ELF-1 (cell line): ENCODE measurements at regions not wholly inside any gene's neighbourhood (a gene's known extent, or its start where the extent isn't known, plus 50 kb on each side); places are given as distances from the start of the nearest gene placed in this dataset.
"Not testable (repeated sequence)": the region's sequence is repeated elsewhere in the genome, so short reads cannot be mapped to it uniquely, and the experiment has no call there.

Source experiments
- DNase-seq: peaks from one replicate; pipeline ENCODE4 v3.0.0-alpha.2; 2016; ENCODE audit warnings: low read depth, low spot score

DNA sequence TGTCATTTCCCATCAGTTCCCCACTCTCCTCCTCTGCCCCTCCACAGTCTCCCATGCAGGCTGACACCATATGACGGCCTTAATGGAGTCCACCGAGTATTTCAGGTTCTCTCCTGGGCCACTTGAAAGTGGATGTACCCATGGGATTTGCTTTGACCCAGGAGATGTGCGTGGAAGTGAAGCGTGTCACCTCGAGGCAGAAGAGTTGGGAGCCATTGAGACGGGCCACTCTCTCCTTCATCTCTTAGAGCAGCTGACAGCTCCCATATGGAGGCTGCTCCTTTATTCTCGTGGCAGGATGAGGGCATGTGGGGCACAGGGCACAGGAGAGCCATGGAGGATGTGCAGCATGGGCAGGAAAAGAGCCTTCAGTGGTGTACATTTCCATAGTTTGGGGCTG, 144.7 kb upstream of the CRYM start:
- DNase-seq: not testable (repeated sequence)

DNA sequence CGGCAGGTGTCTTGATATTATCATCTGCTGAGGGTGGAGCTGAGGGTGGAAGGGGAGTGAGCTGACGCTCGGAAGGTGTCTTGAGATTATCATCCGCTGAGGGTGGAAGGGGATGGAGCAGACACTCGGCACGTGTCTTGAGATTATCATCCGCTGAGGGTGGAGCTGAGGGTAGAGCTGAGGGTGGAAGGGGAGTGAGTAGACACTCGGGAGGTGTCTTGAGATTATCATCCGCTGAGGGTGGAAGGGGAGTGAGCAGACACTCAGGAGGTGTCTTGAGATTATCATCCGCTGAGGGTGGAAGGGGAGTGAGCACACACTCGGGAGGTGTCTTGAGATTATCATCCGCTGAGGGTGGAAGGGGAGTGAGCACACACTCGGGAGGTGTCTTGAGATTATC, 126.6 kb upstream of the CRYM start:
- not testable (repeated sequence) for DNase-seq

DNA sequence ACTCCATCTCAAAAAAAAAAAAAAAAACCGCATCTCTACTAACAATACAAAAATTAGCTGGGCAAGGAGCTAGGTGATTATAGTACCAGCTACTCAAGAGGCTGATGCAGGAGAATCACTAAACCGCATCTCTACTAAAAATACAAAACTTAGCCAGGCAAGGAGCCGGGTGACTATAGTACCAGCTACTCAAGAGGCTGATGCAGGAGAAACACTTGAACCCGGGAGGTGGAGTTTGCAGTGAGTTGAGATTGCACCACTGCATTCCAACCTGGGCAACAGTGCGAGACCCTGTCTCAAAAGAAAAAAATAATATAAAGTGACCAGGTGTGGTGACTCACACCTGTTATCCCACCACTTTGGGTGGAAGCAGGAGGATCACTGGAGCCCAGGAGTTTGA, 119.8 kb upstream of the CRYM start:
- DNase-seq: not testable (repeated sequence)

DNA sequence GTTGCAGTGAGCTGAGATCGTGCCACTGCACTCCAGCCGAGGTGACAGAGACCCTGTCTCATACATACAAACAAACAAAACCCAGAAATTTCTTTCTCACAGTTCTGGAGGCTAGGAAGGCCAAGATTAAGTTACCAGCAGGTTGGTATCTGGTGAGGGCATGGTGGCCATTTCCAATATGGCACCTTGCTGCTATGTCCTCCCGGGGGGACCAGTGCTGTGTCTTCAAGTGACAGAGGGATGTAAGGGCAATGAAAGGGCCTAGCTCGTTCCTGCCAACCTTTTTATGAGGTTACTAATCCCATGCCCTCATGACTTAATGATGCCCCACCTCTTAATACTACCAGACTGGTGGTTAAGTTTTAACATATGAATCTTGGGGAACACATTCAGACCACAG, 118.5 kb upstream of the CRYM start:
- not testable (repeated sequence) for DNase-seq

DNA sequence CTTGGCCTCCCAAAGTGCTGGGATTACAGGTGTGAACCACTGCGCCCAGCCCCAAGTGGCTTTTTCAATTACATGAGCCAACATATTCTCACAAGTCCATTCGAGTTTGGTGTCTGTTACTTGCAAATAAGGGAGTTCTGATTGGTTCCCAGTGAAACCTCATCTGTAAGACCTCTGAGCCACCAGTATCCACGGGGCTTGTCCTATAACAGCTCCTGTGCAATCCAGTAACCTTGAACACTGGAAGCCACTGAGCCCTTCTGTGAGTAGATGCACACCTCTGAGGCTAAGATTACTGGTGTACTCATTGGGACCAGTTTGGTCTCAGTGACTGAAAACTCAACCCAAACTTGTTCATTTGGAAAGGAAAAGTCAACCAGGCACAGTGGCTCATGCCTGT, 112.5 kb upstream of the CRYM start:
- DNase-seq: not testable (repeated sequence)

DNA sequence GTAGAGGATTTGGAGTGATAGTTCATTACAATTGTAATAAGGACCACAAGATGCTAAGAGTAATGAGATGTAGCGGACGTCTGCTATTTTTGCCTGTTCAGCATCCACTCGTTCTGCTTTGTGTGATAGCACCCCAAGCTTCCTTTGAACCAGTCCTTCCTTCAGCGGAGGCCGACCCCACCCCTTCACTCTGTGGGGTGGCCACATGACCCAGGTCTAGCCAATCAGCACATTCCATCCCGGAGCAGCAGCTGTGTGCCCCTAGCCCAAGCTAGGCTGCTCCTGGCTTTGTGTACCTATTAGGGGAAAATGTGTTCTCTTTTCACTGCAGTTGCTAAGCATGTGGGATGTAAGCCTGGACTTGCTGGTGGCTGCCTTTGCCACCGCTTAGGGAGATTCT, 111.8 kb upstream of the CRYM start:
- DNase-seq: not testable (repeated sequence)

DNA sequence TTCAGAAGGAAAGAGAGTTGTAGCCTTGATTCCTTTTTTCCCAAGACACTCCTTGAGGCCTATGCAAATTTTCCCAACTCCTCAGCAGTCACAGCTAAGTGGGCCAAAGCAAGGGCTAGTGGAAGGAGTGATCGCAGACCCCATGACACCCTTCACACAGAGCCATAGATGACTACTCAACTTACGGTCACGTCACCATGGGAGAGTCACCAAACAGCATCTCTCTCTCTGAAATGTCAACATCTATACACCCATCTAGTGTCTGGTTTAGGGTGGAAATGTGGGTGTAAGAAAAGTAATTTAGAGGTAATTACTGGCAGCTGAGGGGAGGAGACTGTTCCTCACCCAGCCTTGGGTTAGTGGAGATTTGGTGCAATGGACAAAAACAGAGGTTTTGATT, 109.7 kb upstream of the CRYM start:
- DNase-seq: not testable (repeated sequence)

DNA sequence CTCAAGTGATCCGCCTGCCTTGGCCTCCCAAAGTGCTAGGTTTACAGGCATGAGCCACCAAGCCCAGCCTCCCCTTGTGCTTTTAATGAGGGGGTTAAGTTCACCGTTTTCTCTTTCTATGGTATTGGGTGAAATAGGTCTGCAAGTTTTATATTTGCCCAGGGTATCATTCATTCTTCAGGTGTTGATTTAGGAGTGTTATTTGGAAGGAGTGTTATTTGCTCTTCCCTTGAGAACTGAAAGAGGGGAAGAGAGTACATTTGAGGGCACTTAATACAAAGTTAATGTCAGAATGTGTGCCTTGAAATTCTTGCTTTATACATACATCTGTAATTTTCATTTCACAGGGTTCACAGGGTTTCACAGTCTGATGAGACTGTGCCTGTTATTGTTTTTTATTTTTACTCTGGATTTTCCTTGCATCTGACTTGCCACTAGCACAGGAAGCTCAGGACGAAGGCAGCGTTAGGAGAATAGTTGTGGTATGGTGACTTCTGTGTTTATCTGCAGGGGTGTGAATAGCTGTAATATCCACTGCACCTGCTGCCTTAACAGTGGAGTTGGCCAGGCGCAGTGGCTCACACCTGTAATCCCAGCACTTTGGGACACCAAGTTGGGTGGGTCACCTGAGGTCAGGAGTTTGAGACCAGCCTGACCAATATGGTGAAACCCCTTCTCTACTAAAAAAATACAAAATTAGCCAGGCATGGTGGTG, 108.3 kb upstream of the CRYM start:
- DNase-seq: not testable (repeated sequence)

DNA sequence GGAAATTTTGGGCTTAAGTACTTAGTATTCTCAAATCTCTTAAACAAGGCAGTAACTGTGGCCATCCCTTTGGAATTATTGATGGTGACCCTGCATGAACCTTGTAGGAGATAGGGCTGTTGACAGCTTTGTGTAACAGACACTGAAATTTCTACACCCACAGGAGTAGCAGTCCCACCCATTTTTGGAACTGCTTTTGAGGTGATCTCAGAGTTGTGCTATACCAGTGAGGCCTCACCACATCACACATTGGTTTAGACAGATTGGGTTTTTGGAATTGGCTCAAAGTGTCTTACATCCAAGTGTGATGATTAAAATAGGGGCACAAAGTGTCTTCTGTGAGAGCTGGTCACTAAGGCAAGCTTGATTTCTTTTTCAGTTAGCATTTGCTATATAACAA, 105.6 kb upstream of the CRYM start:
- DNase-seq: not testable (repeated sequence)

DNA sequence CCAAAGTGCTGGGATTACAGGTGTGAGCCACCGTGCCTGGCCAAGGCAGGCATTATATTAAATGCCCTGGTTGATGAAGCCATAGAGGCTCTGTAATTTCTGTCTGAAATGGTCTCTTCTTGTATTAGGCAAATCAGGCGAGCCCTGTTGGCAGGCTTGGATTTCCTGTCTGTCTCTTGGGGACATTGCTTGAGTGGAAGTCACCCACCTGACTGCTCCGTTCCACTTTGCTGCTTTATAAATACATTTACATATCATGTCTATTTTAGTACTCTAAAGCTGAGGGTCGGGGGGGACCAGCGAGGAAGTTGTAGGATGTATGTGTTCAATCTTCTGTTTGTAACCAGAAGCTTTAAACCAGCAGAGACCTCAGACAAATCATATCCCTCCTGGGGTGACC, 101.6 kb upstream of the CRYM start:
- DNase-seq: not testable (repeated sequence)

DNA sequence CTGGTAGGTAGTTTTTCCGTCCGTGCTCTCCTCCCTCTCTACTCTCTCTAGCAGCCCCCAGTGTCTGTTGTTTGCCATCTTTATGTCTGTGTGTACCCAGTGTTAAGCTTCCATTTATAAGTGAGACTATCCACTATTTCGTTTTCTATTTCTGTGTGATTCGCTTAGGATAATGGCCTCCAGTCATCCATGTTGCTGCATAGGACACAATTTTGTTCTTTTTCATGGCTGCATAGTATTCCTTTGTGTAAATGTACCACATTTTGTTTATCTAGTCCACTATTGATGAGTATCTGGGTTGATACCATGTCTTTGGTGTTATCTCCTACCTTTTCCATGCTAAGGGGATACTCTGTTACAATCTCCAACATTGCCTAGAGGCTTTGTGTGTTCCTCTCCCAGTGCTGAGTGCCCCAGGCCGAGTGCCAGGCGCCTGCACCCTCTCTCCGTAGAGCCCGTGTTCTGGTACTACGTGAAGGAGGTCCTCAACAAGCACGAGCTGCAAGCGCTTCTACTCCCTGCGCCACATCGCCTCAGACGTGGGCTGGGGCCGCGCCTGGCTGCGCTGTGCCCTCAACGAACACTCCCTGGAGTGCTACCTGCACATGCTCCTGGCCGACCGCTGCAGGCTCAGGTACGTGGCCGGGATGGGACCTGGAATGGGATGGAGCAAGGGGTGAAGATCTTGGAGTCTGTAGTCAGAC, 98.3 kb upstream of the CRYM start:
- DNase-seq: not testable (repeated sequence)

DNA sequence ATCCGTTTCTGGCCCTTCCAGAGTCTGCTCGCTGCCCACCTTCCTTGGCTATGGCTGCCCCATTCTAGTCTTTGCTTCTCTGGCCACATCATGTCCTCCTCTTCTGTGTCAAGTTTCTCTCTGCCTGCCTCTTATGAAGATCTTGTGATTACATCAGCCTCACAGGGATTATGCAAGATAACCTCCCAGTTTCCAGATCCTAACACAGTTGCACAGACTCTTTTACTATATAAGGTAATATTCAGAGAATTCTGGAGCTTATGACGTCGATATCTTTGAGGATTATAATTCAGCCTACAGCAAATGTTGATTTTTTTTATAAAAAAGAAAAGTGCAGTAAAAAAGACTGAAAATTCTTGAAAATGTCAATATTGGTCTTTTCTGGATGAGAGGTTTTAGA, 97.2 kb upstream of the CRYM start:
- DNase-seq: not testable (repeated sequence)

DNA sequence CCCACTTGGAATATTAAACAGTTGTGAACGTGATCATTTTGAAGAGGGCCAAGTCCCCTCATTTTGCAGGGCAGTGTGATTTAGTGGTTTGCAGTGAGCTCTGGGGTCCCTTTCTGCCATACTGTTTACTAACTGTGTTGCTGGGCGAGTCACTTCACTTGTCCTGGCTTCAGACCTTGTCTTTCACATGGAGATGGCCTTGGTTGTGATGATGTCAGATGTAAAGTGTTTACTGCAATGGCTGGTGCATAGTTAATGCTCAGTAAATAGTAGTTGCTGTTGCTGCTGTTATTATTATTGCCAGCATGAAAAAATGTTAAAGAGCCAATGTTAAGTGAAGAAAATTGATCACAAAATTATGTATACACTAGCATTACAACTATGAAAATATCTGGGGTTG, 95.4 kb upstream of the CRYM start:
- DNase-seq: not testable (repeated sequence)

DNA sequence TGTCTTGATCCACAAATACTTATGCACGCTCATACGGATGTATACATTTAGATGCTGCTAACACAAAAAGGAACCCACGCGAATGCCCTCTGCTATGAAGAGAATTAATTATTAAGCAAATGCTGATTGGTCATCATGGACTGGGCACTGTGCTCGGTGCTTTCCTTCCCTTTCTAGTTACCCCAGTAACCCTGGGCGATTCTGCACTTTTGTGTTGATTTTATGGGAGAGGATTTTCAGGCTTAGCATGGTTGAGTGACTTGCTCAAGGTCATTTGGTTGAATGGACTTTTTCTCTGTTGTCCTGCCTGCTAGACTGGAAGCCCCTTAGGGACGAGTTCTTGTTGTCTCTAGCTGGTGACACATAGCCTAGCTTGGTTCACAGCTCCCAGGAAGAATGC, 94.8 kb upstream of the CRYM start:
- DNase-seq: not testable (repeated sequence)

DNA sequence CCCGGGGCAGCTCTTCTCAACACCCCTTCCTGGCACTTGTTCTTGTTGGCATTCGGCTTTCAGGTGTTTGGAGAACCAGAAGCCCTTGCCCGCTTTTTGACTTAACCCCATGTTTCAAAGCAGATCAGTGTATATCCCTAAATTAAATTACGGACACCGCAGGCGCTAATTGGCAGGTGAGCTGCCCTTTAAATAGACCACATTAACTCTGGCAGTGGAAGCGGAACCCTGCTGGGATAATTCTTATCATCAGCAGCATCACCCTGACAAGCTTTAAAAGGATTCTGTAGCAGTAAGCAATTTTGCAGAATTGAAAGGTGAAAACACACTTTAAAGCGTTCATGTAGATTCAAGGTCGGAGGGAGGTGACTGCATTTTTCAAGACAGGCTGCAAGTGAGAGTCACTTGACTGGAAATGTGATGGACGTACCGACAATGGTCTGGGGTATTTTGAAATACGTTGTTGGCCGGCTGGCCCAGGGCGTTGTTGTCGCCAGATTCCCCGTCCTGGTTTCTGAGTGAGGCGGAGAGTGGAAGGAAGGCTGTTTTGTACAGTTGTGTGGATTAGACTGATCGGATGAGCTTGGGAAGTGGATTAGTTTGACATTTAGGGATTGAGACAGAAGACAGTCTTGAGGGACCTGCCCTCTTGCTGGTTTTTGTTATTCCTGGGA, 94.2 kb upstream of the CRYM start:
- DNase-seq: peak; percentile 32

DNA sequence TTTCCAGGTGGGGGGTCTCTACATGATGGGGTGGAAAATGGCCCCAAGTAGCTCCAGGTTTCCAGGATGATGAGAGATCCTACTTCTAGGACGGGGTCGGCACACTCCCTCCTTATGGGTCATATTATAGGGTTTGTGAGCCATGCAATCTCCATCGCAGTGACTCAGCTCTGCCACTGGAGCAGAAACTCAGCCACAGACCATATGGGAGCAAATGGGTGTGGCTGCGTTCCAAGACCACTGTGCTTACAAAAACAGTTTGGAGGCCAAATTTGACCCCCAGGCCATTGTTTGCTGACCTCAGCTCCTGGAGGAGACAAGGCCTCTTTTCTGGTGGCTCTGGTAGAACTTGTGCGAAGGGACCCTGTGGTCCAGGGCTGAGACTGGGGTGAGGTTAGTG, 92.7 kb upstream of the CRYM start:
- DNase-seq: peak; percentile 29

DNA sequence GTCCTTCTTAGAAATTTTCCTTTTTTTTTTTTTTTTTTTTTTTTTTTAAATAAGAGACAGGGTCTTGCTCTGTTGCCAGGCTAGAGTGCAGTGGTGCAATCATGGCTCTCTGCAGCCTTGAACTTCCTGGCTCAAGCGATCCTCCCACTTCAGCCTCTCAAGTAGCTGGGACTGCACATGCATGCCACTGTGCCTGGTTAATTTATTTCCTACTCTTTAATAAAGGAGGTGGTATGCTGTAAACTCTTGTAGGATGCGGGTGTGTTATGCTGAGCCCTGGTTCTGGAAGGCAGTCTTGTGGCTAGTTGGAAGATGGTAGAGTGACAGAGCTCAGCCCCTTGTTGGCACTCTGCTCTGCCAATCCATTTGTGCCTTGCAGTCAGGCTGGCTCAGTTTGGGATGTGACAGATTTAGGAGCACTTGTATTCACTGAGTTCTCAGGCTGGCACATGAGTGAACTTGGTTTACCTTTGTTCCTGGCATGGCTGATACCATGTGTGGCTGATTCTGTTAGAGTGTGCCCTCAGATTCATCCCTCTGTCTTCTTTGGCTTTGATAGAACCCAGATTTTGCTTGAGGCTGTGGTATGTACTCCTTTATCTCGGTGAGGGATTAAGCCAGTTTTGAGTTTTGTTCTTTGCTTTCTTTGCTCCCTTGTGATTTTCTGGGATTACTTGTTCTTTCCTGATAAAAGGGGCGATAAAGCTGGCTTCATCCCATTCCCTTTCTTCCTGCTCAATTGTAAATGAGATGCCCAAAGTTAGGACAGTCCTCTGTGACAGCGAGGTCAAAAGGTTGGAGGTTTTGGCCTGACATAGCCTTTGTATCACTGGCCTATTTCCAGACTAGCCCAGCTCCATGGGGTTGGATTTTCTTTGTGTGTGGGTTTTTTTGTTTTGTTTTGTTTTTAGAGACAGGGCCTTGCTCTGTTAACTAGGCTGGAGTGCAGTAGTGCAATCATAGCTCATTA, 91.2 kb upstream of the CRYM start:
- DNase-seq: not testable (repeated sequence)

DNA sequence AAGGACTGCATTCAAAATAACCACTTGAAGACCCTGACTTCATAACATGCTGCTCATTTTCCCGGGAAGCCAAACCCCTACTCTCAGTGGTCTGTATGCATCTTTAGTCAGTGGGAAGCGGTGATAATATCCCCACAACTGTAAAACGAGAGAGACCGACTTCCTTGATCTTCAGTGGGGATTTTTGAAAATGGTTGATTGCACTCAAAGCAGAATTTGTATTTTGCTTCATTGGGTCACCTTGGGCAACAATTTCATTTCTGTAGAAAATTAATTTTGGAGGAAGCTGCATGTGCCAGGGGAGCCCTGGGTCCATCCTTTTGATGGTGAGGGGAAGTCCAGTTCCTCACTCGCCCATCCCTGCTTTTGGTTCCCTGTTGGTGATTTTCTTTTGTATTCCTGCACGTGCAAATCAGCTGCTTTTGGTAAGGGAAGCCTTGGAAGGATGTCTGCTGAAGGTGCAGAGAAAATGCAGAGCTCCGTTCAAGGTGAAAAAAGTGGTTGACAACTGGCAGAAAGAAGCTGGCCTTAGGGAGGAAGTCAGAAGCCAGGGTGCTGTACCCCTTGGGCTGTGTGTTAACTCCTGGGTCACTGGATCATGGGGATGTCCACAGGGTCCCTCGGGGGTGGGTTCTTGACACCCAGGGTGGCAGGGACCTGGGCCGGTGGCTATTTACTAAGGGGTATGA, 89.8 kb upstream of the CRYM start:
- not testable (repeated sequence) for DNase-seq

DNA sequence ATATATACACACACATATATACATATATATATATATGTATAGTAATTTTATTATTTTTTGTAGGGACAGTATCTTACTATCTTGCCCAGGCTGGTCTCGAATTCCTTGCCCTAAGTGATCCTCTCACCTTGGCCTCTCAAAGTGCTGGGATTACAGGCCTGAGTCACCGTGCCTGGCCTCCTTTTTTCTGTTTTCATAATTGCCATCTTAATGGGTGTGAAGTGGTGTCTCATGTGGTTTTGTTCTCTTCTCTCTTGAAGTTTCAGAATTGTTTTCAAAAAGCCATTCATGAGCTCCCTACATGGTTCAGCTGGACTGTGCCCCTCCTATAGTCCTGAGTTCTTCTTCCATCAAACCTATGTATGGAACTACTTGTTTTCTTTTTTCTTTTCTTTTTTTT, 88.9 kb upstream of the CRYM start:
- DNase-seq: not testable (repeated sequence)

DNA sequence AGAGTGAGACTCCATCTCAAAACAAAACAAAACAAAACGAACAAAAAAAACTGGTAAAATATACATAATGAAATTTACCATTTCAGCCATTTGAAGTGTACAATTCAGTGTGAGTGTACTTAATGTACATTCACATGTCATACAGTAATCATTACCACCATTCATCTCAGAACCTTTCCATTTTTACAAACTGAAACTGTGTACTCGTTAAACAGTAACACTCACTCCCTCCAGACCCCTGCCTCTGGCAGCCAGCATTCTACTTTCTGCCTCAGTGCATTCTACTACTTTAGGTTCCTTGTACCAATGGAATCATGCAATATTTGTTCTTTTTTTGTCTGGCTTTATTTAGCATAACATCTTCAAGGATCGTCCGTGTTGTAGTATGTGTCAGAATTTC, 87.5 kb upstream of the CRYM start:
- DNase-seq: not testable (repeated sequence)
